GM12875 (cell line): ENCODE measurements at regions not wholly inside any gene's neighbourhood (a gene's known extent, or its start where the extent isn't known, plus 50 kb on each side); places are given as distances from the start of the nearest gene placed in this dataset.
"Not testable (repeated sequence)": the region's sequence is repeated elsewhere in the genome, so short reads cannot be mapped to it uniquely, and the experiment has no call there.

Source experiments
- H3K4me3 ChIP-seq: one replicate; pipeline ENCODE4 v1.5.1; 2011; ENCODE audit warnings: low read depth, low read length, control low read depth
- TF ChIP-seq, protein P1 (sequence below): IDR thresholded peaks from 2 replicates; pipeline ENCODE4 v1.5.1; 2011; ENCODE audit warnings: low read depth, mild to moderate bottlenecking, control low read depth, inconsistent platforms, low read length, moderate library complexity, borderline replicate concordance; ENCODE audit not compliant: insufficient read depth

DNA sequence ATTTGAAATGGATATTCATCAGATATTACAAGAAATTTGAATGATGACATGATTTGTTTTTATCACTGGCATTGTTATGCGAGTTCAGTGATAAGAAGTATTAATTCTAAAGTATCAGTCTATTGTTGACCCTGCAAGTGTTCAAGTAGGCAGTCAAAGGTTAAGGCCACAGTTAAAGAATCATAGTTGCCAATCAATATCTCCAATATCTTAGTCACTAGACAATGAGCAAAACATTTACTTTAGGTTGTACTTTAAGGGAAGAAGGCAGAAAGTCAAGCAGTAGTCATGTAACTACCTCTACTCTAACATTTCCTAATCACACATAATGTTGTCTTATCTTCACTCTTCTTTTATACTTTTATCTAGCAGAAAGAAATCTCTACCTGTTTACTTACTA is 709.8 kb downstream of the PCDH17 start:
- TF ChIP-seq, protein P1, sequence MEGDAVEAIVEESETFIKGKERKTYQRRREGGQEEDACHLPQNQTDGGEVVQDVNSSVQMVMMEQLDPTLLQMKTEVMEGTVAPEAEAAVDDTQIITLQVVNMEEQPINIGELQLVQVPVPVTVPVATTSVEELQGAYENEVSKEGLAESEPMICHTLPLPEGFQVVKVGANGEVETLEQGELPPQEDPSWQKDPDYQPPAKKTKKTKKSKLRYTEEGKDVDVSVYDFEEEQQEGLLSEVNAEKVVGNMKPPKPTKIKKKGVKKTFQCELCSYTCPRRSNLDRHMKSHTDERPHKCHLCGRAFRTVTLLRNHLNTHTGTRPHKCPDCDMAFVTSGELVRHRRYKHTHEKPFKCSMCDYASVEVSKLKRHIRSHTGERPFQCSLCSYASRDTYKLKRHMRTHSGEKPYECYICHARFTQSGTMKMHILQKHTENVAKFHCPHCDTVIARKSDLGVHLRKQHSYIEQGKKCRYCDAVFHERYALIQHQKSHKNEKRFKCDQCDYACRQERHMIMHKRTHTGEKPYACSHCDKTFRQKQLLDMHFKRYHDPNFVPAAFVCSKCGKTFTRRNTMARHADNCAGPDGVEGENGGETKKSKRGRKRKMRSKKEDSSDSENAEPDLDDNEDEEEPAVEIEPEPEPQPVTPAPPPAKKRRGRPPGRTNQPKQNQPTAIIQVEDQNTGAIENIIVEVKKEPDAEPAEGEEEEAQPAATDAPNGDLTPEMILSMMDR, result no peak
- no peak overlapping the region for H3K4me3 ChIP-seq

DNA sequence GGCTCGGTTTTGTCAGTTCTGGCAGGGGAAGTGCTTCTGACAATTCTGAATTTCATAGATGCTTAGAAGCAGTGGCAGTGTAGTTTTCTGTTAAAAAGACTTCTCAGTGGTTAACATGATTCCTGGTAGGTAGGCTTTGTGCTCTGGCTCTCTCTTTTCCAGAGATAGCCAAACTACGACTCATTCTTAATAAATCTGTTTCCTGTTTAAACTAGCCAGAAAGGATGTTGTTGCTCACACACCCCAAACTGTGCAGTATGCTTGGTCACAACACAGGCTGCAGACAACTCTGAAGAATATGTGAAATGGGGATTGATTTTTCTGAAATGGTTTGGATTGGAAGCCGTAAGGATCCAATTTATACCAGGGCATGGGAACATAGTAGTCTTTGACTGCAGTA is 711.5 kb downstream of the PCDH17 start:
- TF ChIP-seq, protein P1, result no peak

DNA sequence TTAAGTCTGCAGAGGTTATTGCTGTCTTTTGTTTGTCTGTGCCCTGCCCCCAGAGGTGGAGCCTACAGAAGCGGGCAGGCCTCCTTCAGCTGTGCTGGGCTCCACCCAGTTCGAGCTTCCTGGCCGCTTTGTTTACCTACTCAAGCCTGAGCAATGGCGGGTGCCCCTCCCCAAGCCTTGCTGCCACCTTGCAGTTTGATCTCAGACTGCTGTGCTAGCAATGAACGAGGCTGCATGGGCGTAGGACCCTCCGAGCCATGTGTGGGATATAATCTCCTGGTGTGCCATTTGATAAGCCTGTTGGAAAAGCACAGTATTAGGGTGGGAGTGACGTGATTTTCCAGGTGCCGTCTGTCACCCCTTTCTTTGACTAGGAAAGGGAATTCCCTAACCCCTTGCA is 720.6 kb downstream of the PCDH17 start:
- H3K4me3 ChIP-seq, result not testable (repeated sequence)

More for the DNA sequence above, 711.5 kb downstream of the PCDH17 start:
- H3K4me3 ChIP-seq, result no peak overlapping the region

DNA sequence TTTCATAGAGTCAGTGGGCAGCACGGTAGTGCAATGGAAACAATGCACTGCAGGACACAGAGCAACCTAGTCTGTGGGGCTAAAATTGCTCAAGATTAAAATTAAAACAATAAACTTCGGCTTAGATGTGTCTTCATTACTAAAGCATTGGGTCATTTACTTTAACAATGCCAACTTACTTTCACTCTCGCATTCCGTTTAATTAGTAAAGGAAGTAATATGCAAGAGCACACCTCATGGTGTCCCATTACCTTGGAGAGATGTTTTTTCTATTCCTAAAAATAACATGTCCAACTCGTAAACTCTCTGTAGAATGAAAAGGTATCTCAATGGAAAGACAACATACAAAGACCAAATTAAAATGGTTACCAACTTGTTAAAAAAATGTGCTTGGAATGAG is 738.4 kb downstream of the PCDH17 start:
- TF ChIP-seq, protein P1, result no peak
- no peak overlapping the region for H3K4me3 ChIP-seq

DNA sequence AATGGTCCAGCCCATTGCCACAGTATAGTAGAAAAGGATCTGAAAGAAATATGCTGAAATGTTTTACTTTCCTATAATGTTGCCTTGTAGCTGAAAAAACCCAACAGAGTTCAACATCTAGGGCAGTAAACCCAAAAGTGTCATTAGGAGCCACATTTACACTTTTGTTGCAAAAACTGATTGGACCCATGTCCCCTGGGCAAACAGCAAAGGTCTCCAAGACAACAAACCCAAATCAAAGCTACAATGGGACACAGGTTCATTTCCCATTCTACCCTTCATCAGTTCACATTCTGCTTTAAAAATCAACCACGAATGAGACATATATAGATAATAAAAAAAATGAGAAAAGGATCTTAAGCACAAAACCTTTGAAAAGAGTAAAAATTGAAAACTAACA is 744.8 kb downstream of the PCDH17 start:
- no peak overlapping the region for H3K4me3 ChIP-seq
- TF ChIP-seq, protein P1, result no peak

DNA sequence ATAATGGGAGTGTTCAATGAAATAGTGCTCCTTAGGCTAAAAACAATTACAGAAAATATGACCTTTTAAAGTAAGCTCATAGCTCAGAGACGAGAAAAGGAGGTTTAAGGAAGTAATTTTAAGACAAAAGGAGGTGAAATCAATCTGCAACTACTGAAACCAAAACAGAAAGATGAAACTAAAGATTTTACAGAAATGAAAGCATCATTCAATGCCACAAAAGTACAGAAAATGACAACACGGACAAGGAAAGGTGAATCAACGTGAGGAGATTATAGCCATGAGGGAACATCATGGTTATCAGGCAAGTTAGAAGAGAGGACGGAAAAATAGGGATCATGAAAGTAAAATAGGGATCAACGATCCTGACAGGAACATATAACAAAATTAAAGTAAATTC is 745.2 kb downstream of the PCDH17 start:
- no peak overlapping the region for H3K4me3 ChIP-seq
- TF ChIP-seq, protein P1, result no peak

DNA sequence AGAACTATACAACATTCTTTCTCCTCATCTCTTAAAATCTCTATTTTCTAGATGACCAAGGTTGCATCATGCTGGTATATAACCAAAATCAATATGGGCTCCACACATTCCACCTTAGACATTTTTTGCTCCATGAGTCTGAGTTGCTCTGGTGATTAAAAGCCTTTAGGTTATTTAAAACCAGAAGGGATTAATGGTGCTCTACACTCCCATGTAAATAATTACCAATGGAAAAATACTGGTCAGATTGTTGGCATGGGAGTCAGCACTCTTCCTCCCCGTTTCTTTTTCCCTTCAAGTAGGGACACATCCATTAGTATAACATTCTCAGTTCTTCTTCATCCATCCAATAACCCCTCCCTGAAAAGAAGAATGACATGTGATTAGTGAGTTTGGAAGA is 747.7 kb downstream of the PCDH17 start:
- no peak overlapping the region for H3K4me3 ChIP-seq
- TF ChIP-seq, protein P1, result no peak

DNA sequence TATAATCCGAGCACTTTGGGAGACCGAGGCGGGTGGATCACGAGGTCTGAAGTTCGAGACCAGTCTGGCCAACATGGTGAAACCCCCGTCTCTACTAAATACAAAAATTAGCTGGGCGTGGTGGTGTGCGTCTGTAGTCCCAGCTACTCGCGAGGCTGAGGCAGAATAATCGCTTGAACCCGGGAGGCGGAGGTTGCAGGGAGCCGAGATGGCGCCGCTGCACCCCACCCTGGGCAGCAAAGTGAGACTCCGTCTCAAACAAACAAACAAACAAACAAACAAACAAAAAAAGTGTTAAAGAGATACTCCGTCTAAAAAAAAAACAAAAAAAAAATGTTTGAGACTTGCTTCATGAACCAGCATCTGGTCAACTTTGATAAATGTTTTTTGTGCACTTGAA is 753.8 kb downstream of the PCDH17 start:
- H3K4me3 ChIP-seq, result not testable (repeated sequence)
